Vagina (tissue), 2 donors: ENCODE measurements at regions not wholly inside any gene's neighbourhood (a gene's known extent, or its start where the extent isn't known, plus 50 kb on each side); places are given as distances from the start of the nearest gene placed in this dataset.

Experiments used
- CTCF ChIP-seq, 3 experiments: fragments of 450-650 bp in 2 of 3; fragments of 200-600 bp in 1 of 3; sonication (generic) in 1 of 3; IDR thresholded peaks; one replicate each; pipeline ENCODE4 v1.5.1; 2017 to 2019; ENCODE audit warnings: antibody characterized with exemption in 3 of 3, mild to moderate bottlenecking in 2 of 3, moderate library complexity in 2 of 3
- POLR2A ChIP-seq, 2 donors: fragments of 450-650 bp; IDR thresholded peaks; one replicate each; pipeline ENCODE4 v1.6.1; 2017; ENCODE audit warnings: antibody characterized with exemption in 2 of 2, mild to moderate bottlenecking in 2 of 2, moderate library complexity in 2 of 2
- POLR2AphosphoS5 ChIP-seq, 2 donors: sonication (generic); formaldehyde crosslinking; IDR thresholded peaks; one replicate each; pipeline ENCODE4 v1.9.0; 2017; ENCODE audit warnings: antibody characterized with exemption in 2 of 2, mild to moderate bottlenecking in 2 of 2, low read depth in 1 of 2; ENCODE audit not compliant: insufficient read depth in 1 of 2

DNA sequence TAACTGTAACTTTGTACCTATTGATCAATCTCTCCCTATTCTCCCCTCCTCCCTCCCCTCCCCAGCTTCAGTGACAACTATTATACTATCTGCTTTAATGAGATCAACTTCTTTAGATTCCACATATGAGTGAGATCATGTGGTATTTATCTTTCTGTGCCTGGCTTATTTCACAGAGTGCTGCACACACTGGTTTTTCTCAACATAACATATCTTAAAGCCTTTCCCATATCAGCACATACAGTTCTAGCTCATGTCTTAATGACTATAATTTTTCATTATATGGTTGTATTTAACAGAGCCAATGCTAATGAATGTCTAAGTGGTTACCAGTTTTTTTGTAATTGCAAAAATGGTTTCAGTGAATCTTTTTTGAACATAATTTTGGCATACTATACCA lies 340.3 kb upstream of the DDI1 start:
- TF ChIP-seq CTCF (IDR thresholded peaks at IDR 0.05) = no peak
- TF ChIP-seq POLR2AphosphoS5 (IDR thresholded peaks at IDR 0.05; ENCODE audit: insufficient read depth in 1 of 2, low read depth in 1 of 2) = no peak
- no peak for TF ChIP-seq POLR2A (IDR thresholded peaks at IDR 0.05)
